ENCODE measurements at regions not wholly inside any gene's neighbourhood (a gene's known extent, or its start where the extent isn't known, plus 50 kb on each side); places are given as distances from the start of the nearest gene placed in this dataset.
A peak's percentile ranks its signal among the peaks of the same experiment; 100 is the strongest.
"Not testable (repeated sequence)": the region's sequence is repeated elsewhere in the genome, so short reads cannot be mapped to it uniquely, and the experiment has no call there.

DNA sequence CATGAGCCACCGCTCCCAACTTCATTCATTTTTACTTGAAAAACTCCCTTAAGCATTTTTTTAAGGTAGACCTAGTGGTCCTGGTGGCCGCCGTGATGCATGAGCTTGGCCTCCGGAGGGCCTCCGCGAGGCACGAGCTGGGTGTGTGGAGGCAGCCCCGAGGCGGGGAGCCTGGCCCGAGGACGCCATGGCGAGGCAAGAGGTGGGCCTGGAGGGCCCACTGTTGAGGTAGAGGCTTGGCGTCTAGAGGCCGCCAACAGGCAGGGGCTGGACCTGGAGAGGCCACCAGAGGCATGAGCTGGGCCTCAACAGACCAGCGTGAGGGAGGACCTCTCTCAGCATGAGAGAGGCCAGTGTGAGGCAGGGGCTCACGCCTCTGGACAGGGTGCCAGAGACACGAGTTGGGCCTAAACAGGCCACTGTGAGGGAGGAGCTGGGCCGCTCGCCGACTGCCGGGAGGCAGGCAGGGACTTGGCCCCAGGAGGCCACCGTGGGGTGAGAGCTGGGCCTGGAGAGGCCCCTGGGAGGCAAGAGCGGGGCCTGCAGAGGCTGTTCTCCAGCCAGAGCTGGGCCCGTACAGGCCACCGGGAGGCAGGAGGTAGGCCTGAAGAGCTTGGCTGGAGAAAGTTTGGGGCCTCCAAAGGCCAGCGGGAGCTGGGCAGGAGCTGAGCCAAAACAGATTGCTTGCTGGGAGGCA, 227.1 kb upstream of the ZNF722 start:
- H3F3A ChIP-seq (ENCODE audit: low read length, unreplicated experiment); intact Hi-C loops (cut with micrococcal nuclease); H2AFZ ChIP-seq (ENCODE audit: low read length); H3K4me1 ChIP-seq (ENCODE audit: insufficient read depth, low read length); DNase-seq; H3K9me3 ChIP-seq (ENCODE audit: low read length); H3K79me2 ChIP-seq (ENCODE audit: low read length); H3K27ac ChIP-seq (ENCODE audit: low read length); H4K20me1 ChIP-seq (ENCODE audit: low read length); H3K9ac ChIP-seq (ENCODE audit: low read length); H3K4me2 ChIP-seq (ENCODE audit: low read length); H3K4me3 ChIP-seq (ENCODE audit: low read length); BruUV-seq (replicated peaks); ATAC-seq; H3K9me2 ChIP-seq (replicated peaks; ENCODE audit: low read length); CTCF ChIA-PET; H3K27me3 ChIP-seq (ENCODE audit: low read length); H3K36me3 ChIP-seq (ENCODE audit: low read depth, low read length); POLR2A ChIA-PET (ENCODE audit: unreplicated experiment): not testable (repeated sequence)

DNA sequence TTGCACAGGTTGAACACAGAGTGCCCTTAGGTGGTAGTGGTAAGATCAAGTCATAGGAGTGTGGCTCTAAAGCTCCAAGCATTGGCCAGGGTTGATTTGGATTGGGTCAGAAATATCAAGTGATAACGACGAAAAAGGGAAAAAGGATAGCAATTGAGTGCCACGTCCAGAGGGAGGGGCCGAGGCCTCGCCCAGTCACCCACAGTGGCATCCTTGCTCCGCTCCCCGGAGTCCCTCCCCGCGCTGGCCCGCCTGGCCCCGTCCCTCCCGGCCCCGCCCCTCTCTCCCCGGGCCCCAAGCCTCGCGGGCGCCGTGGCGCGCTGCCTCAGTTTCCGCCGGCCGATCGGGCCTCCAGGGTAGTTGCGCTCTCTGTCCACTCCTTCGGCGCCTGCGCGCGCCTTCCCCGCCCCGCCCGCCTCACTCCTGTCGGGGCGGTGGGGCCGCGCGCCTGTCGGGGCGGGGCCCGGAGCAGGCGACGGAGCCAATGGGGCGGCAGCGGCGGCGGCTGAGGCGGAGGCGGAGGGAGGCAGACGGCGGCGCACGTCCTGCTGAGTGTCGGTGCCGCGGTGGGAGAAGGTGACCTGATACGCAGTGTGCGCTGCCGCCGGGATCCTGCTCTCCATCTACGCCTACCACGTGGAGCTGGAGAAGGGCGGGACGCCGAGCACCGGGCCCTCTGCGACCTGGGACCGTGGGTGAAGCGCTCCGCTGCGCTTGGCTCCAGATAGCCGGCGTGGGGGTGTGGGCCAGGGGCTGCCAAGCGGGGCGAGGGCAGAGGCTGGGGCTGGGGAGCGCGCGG, 209.1 kb upstream of the ZNF722 start:
- Histone ChIP-seq H3K9ac (ENCODE audit: low read length) (peak overlapping the region; percentile 64), H3K27ac (ENCODE audit: low read length) (peak overlapping the region; percentile 36; the same call in 1 of the 2 replicates), H3K4me2 (ENCODE audit: low read length) (peak overlapping the region; percentile 74), H3K27me3 (ENCODE audit: low read length) (no peaks in the 10 kb centered on the region), H3K79me2 (ENCODE audit: low read length) (peaks cover 13% of the 10 kb centered on the region), H3K9me2 (replicated peaks; ENCODE audit: low read length) (no peaks in the 10 kb centered on the region), H3K4me3 (ENCODE audit: low read length) (peak overlapping the region; percentile 70), H3K4me1 (ENCODE audit: insufficient read depth, low read length) (no peaks in the 10 kb centered on the region), H2AFZ (ENCODE audit: low read length) (peak overlapping the region; percentile 69), H3K9me3 (ENCODE audit: low read length) (no peaks in the 10 kb centered on the region), H3F3A (ENCODE audit: low read length, unreplicated experiment) (no peaks in the 10 kb centered on the region), H4K20me1 (ENCODE audit: low read length) (no peaks in the 10 kb centered on the region), H3K36me3 (ENCODE audit: low read depth, low read length) (no peaks in the 10 kb centered on the region)
- ATAC-seq (peak; percentile 91), DNase-seq (peak; percentile 82)
- ChIA-PET CTCF (no interaction called here), POLR2A (ENCODE audit: unreplicated experiment) (no interaction called here)
- no TSS peak for BruUV-seq (replicated peaks)
- TF ChIP-seq EZH2phosphoT487 (IDR thresholded peaks at IDR 0.05; ENCODE audit: borderline replicate concordance, low read length) (no peak), EZH2 (IDR thresholded peaks at IDR 0.05; ENCODE audit: low read length, unreplicated experiment) (no peak), CTCF (conservative IDR thresholded peaks at IDR 0.05; ENCODE audit: low read depth, low read length) (no peak)
- intact Hi-C loops (cut with micrococcal nuclease), result no loop called here

DNA sequence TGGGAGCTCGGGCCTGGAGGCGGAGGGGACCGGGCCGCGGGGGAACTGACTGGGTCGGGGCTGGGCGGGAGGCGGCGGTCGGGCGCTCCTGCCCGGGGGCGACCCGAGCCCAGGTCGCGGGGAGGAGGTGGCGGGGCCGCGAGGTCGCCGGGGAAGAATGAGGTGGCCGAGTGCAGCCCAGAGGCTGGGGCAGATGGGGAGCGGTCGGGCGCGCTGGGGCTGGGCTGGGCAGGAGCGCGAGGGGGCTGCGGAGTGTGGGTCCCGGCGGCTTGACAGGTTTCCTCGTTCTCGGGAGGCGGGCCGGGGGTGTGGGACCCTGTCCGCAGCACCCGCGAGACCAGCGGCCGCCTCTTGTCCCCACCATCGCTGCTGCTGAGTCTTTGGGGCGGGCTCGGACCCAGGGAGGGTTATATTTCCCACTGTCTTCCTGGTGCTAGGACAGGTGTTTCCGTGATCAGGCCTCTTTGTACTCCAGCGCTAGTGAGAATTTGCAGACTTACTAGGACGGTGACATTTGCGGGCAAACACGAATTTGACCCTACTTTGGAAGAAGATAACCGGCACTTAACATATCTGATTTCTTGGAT, 208.4 kb upstream of the ZNF722 start:
- H3K9me3 ChIP-seq (ENCODE audit: low read length); H3K9me2 ChIP-seq (replicated peaks; ENCODE audit: low read length); CTCF ChIA-PET; intact Hi-C loops (cut with micrococcal nuclease); BruUV-seq (replicated peaks); H3F3A ChIP-seq (ENCODE audit: low read length, unreplicated experiment); H3K27me3 ChIP-seq (ENCODE audit: low read length); H4K20me1 ChIP-seq (ENCODE audit: low read length); H3K4me1 ChIP-seq (ENCODE audit: insufficient read depth, low read length); H3K36me3 ChIP-seq (ENCODE audit: low read depth, low read length); POLR2A ChIA-PET (ENCODE audit: unreplicated experiment): not testable (repeated sequence)
- peak; percentile 35 for ATAC-seq
- Histone ChIP-seq H3K27ac (ENCODE audit: low read length) (peak overlapping the region; percentile 36; the same call in 1 of the 2 replicates), H3K9ac (ENCODE audit: low read length) (peak overlapping the region; percentile 64), H3K4me3 (ENCODE audit: low read length) (peak overlapping the region; percentile 70), H3K4me2 (ENCODE audit: low read length) (peak overlapping the region; percentile 74), H2AFZ (ENCODE audit: low read length) (peak overlapping the region; percentile 69; the same call in 1 of the 2 replicates), H3K79me2 (ENCODE audit: low read length) (peaks cover 13% of the 10 kb centered on the region)
- peak; percentile 2 for DNase-seq
